MM.1S (cell line): ENCODE measurements at regions not wholly inside any gene's neighbourhood (a gene's known extent, or its start where the extent isn't known, plus 50 kb on each side); places are given as distances from the start of the nearest gene placed in this dataset.

Source experiments
- CTCF ChIP-seq: fragments of 300-600 bp; sonication (generic); IDR thresholded peaks from 2 replicates; pipeline ENCODE4 v1.5.1; 2016; ENCODE audit warnings: antibody characterized with exemption, low read length, mixed read lengths
- EZH2 ChIP-seq: fragments of 300-600 bp; sonication (generic); optimal IDR thresholded peaks from 2 replicates; pipeline ENCODE3; 2017; ENCODE audit warnings: low read depth, mild to moderate bottlenecking, antibody characterized with exemption, low read length, mixed read lengths
- EZH2phosphoT487 ChIP-seq: fragments of 300-600 bp; sonication (generic); IDR thresholded peaks from 2 replicates; pipeline ENCODE4 v1.6.1; 2018; ENCODE audit warnings: antibody characterized with exemption, low read length

GRCh38 chr17:77058016-77058415 lies 82.8 kb upstream of the SEC14L1 start:
- TF ChIP-seq CTCF (no peak), EZH2 (no peak), EZH2phosphoT487 (no peak)
